Fibroblast of lung (primary cell): ENCODE measurements at regions not wholly inside any gene's neighbourhood (a gene's known extent, or its start where the extent isn't known, plus 50 kb on each side); places are given as distances from the start of the nearest gene placed in this dataset.
A peak's percentile ranks its signal among the peaks of the same experiment; 100 is the strongest.

Experiments used
- DNase-seq, 2 donors: peaks; one replicate each; pipeline versions ENCODE4 v3.0.0 to v3.0.0-alpha.2; 2010; ENCODE audit warnings: low read depth in 2 of 2
- H2AFZ ChIP-seq: 2 replicates; pipeline ENCODE4 v1.5.1; 2012; ENCODE audit warnings: low read length, control low read depth, inconsistent platforms
- H3K27ac ChIP-seq: 2 replicates; pipeline ENCODE4 v1.5.1; 2011; ENCODE audit warnings: low read length, control low read depth; ENCODE audit not compliant: insufficient read depth
- H3K27me3 ChIP-seq: 2 replicates; pipeline ENCODE4 v1.5.1; 2011; ENCODE audit warnings: mild to moderate bottlenecking, low read length; ENCODE audit not compliant: control insufficient read depth, insufficient read depth
- H3K36me3 ChIP-seq: 2 replicates; pipeline ENCODE4 v1.5.1; 2011; ENCODE audit warnings: low read length; ENCODE audit not compliant: control insufficient read depth, insufficient read depth
- H3K4me1 ChIP-seq: 2 replicates; pipeline ENCODE4 v1.5.1; 2011; ENCODE audit warnings: low read length; ENCODE audit not compliant: control insufficient read depth, insufficient read depth; ENCODE audit errors: extremely low read depth
- H3K4me2 ChIP-seq: 2 replicates; pipeline ENCODE4 v1.5.1; 2011; ENCODE audit warnings: low read length, control low read depth; ENCODE audit not compliant: insufficient read depth; ENCODE audit errors: extremely low read depth
- H3K4me3 ChIP-seq, 4 experiments: fragments of 200-600 bp in 1 of 4; sonication (generic) in 1 of 4; replicated peaks in 1 of 4; 2 replicates each; pipeline ENCODE4 v1.5.1; 2011 to 2016; ENCODE audit warnings: low read length in 4 of 4, low read depth in 3 of 4, mild to moderate bottlenecking in 3 of 4, control low read depth in 2 of 4, inconsistent platforms in 1 of 4, mixed read lengths in 1 of 4; ENCODE audit not compliant: insufficient read depth in 1 of 4; ENCODE audit errors: control extremely low read depth in 1 of 4
- H3K79me2 ChIP-seq: 2 replicates; pipeline ENCODE4 v1.5.1; 2012; ENCODE audit warnings: mild to moderate bottlenecking, low read length, inconsistent platforms; ENCODE audit not compliant: control insufficient read depth, insufficient read depth
- H3K9ac ChIP-seq: 2 replicates; pipeline ENCODE4 v1.5.1; 2011; ENCODE audit warnings: mild to moderate bottlenecking, low read length, control low read depth; ENCODE audit not compliant: insufficient read depth
- H3K9me3 ChIP-seq: 2 replicates; pipeline ENCODE4 v1.5.1; 2012; ENCODE audit warnings: low read depth, low read length; ENCODE audit not compliant: control insufficient read depth, insufficient read depth
- H4K20me1 ChIP-seq: 2 replicates; pipeline ENCODE4 v1.5.1; 2011; ENCODE audit warnings: low read length; ENCODE audit not compliant: control insufficient read depth, insufficient read depth; ENCODE audit errors: extremely low read depth
- CTCF ChIP-seq, 2 donors: IDR thresholded peaks in 1 of 2; conservative IDR thresholded peaks in 1 of 2; 1 replicate in 1 of 2; 2 replicates in 1 of 2; pipeline ENCODE4 v1.5.1; 2011 to 2012; ENCODE audit warnings: low read length in 2 of 2, control low read depth in 1 of 2, inconsistent platforms in 1 of 2, low read depth in 1 of 2, mild to moderate bottlenecking in 1 of 2
- EZH2 ChIP-seq: IDR thresholded peaks from 2 replicates; pipeline ENCODE4 v1.5.1; 2012; ENCODE audit warnings: low read length, control low read depth, mild to moderate bottlenecking; ENCODE audit errors: missing control alignments

GRCh38 chr19:46911456-46911855 lies 50.7 kb downstream of the ARHGAP35 start:
- Histone ChIP-seq H3K36me3 (no peaks in the 10 kb centered on the region), H3K27ac (no peak overlapping the region), H4K20me1 (no peaks in the 10 kb centered on the region), H3K9ac (no peak overlapping the region), H3K27me3 (no peaks in the 10 kb centered on the region), H3K4me1 (peaks cover 17% of the 10 kb centered on the region), H3K4me2 (no peak overlapping the region), H3K4me3 (no peak overlapping the region), H3K9me3 (no peaks in the 10 kb centered on the region), H3K79me2 (peaks cover 63% of the 10 kb centered on the region), H2AFZ (no peak overlapping the region)
- TF ChIP-seq CTCF (conservative IDR thresholded peaks at IDR 0.05 in 1 of 2, IDR thresholded peaks at IDR 0.05 in 1 of 2; ENCODE audit: low read depth in 1 of 2, low read length in 2 of 2) (no peak), EZH2 (no peak)
- DNase-seq, result no peak

- peaks cover 17% of the 10 kb centered on the region for H3K4me1 ChIP-seq
- peaks cover under 1% of the 10 kb centered on the region for H3K36me3 ChIP-seq
- H3K27ac ChIP-seq, result peak overlapping the region; percentile 50
- no peak for DNase-seq
- no peaks in the 10 kb centered on the region for H3K27me3 ChIP-seq
- peaks cover 68% of the 10 kb centered on the region for H3K79me2 ChIP-seq
- no peak for TF ChIP-seq EZH2
- TF ChIP-seq CTCF (conservative IDR thresholded peaks at IDR 0.05 in 1 of 2, IDR thresholded peaks at IDR 0.05 in 1 of 2; ENCODE audit: low read depth in 1 of 2, low read length in 2 of 2), result no peak
- H3K9me3 ChIP-seq, result no peaks in the 10 kb centered on the region
- peak overlapping the region in 2 of 4 experiments; percentile 19 to 27 for H3K4me3 ChIP-seq
- H3K9ac ChIP-seq, result no peak overlapping the region
- H2AFZ ChIP-seq, result no peak overlapping the region
- no peaks in the 10 kb centered on the region for H4K20me1 ChIP-seq
- H3K4me2 ChIP-seq, result peak overlapping the region; percentile 78
Observed at GRCh38 chr19:46913198-46913851, 52.5 kb downstream of the ARHGAP35 start.

GRCh38 chr19:46913852-46914430 lies 53.1 kb downstream of the ARHGAP35 start:
- DNase-seq, result peak; percentile 52 to 65
- no peaks in the 10 kb centered on the region for H3K27me3 ChIP-seq
- H3K4me2 ChIP-seq, result peak overlapping the region; percentile 78
- H3K79me2 ChIP-seq, result peaks cover 71% of the 10 kb centered on the region
- H3K36me3 ChIP-seq, result peaks cover 5% of the 10 kb centered on the region
- H3K9me3 ChIP-seq, result no peaks in the 10 kb centered on the region
- peak overlapping the region; percentile 50 for H3K27ac ChIP-seq
- H3K4me3 ChIP-seq, result peak overlapping the region in 2 of 4 experiments; percentile 19 to 27
- H2AFZ ChIP-seq, result no peak overlapping the region
- no peak overlapping the region for H3K9ac ChIP-seq
- peaks cover 20% of the 10 kb centered on the region for H3K4me1 ChIP-seq
- H4K20me1 ChIP-seq, result no peaks in the 10 kb centered on the region
- TF ChIP-seq EZH2 (no peak), CTCF (conservative IDR thresholded peaks at IDR 0.05 in 1 of 2, IDR thresholded peaks at IDR 0.05 in 1 of 2; ENCODE audit: low read depth in 1 of 2, low read length in 2 of 2) (no peak)
